ENCODE measurements at regions not wholly inside any gene's neighbourhood (a gene's known extent, or its start where the extent isn't known, plus 50 kb on each side); places are given as distances from the start of the nearest gene placed in this dataset.

DNA sequence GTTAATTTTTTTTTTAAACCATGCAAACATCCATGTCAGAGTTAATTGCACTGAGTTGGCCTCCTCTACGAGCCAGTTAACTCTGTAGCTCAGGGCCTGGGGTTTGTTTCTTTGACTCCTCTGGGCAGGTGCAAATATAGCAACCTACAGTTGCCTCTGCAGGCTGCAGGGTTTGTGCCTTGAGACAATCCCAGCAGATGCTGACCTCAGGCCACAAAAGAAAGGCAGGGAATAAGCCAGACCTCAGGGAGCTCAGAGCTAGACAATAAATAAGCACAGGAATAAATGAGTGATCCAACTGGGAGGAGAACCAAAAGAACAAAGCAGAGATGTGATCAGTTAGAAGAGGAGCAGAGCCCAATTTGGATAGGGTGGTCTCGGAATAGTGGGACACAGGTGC is 390.8 kb downstream of the SHANK2 start:
- no peak for DNase-seq

DNA sequence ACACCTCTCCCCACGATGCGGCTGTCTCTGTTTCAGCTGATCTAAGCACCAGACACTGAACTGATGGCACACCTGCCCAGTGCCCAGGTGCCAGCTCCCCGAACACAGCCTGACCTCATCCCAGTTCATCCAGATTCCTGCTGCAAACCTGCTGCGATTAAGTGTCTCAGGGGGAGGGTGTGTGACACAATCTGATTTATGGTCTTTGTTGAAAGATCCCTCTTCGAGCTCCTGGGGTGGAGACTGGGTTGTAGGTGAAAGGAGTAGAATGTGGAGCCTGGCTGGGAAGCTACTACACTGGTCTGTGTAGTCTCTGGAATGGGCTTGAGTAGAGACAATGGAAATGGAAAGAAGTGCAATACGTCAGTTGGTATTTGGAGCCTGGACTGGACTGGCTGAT is 390.3 kb downstream of the SHANK2 start:
- DNase-seq = no peak

DNA sequence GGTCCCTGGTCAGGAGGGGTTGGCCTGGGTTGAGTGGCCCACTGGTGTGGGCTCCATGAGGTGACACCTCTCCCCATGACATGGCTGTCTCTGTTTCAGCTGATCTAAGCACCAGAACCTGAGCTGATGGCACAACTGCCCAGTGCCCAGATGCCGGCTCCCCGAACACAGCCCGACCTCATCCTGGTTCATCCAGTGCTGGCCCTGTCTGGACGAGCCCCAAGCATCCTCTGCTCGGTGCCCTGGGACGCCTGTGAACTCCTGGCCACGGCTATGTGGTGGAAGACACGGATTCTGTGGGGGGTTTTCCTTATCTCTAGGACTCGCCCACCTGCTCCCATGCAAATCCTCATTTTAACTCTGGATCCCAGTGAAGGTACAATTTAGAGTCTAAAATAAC is 389.2 kb downstream of the SHANK2 start:
- DNase-seq = no peak

DNA sequence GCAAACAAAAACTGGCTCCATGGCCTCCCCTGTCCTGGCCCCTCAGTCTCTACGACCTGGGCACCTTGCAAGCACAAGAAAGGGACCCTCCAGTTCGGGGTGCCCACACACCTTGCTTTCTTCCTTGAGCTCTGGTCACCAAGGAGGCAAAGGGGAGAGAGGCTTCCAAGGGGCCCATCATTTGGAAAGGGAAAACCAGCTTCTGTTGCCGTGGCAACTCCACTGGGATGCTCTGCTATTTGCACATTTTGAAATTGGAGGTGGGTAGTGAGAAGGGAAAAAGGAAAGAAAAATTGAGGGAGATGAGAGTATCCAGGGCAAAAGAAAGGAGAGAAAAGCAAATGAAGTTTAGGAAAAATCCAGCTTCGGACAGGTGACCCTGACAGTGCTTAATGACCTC is 388.4 kb downstream of the SHANK2 start:
- DNase-seq = no peak

DNA sequence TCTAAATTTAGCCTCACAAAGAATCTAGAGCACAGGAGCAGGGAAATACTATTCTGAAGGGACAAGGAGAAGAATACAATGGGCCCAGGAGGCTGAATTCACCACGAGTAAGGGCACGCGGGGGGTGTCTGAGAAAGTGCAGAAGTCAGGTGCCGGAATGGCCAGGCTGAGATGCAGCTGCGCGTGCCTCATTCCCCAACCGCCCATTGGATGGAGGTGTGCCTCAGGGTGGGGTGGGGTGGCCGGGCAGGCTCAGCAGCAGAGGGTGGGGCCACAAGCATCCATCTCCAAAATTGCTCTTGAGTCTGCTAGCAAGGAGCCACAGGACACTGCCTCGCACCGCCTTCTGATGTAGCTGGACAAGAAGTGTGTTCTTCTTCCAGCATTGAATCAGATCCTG is 387.0 kb downstream of the SHANK2 start:
- DNase-seq = no peak

DNA sequence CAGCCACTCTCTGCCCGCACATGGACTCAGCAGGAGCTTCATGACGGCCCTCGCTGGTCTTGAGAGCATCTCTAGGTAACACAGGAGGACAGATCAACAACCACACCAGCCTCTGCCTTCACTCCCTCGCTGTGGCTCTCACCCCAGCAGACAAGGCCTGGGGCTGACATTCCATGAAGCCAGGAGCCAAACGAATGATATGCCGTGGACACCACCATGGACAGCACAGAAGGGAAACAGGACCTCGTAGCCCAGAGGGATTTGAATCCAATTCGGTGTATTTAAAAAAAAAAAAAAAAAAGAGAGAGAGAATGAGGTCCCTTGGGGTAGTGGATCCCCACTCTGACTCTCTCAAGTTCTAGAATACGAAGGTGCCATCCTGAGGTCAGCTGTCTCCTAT is 385.5 kb downstream of the SHANK2 start:
- DNase-seq = no peak

DNA sequence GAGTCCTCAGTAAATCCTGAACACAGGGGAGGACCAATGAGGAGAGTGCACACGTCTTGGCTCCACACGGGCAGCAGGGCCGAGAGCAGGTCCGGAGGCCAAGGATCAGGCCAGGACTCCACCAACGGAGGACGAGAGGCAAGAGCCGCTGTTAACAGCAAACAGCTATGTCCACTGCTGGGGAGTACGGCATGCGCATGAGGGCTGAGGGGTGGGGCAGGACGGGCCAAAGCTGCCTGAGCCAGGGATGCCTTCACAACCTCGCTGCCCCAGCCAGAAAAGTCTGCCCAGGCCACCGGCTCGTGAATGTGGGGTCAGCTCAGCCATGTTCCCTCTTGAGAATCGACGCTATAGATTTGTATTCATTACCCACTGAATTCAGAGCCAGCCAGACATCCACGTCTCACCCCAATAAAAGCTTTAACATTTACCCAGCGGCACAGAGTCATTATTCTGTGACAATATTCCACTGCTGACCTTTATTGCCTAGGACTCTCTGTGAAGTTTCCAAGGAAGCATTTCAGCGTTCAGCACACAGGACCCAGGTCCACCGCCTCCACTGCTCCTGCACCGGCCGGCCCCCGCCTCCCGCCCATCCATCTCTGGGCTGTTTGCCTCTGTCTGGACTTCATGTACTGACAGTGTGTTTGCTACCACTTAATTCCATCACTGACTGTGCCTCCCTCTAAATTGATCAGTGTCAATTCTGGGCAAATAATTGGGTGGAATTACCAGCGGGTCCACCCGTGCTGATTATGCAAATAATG is 384.9 kb downstream of the SHANK2 start:
- no peak for DNase-seq

DNA sequence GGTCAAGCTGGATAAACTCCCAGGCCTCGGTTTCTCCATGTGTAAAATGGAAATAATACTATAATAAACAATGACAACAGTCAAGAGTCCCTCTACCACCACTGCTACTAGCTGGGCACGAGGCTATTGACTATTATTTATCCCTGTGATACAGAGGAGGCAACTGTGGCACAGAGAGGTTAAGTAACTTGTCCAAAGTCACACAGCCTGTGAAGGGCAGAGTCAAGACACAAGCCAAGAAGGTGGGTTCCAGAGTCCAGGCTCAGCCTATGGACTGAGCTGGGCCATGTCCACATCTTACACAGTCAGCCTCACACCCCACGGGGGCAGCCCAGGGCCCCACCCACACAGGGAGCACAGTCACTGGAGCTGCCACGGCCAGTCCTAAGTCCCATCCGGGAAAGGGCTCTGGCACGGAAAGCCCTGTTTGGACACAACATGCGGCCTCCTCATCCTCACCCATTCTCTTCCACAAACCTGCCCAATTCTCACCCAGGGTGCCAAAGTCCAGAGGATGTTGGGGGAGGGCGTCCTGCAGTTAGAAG is 384.0 kb downstream of the SHANK2 start:
- no peak for DNase-seq

DNA sequence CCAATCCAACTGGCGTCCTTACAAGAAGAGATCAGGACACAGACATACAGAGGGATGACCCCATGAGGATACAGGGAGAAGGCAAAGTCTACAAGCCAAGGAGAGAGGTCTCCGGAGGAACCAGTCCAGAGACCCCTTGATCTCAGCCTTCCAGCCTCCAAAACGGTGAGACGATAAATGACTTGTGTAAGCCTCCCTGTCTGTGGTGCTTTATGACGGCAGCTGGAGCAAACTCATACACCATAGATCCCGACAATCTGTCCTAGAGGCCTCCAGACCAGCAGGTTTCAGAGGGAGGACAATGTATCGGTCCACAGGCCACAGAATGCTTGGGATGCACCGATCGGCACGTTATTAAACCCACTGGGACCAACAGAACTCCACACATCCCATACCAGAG is 383.3 kb downstream of the SHANK2 start:
- DNase-seq = no peak

DNA sequence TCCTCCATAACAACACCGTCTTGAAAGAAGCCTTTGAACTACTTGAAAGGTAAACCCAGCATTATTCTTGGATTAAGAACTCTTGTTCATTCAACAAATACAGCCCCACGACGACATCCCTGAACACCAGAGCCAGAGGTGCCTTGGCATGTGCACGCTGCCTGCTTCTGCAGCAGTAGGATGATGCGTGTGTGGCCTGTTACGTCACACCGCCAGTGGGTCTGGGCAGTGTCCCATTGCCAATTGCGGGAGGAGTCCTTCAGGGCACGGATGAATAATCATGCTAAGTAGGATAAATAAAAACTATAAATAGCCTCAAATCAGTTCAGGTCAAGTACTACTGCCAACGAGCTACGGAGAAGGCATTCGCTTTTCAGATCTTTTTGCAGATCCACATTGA is 380.5 kb downstream of the SHANK2 start:
- DNase-seq = no peak

DNA sequence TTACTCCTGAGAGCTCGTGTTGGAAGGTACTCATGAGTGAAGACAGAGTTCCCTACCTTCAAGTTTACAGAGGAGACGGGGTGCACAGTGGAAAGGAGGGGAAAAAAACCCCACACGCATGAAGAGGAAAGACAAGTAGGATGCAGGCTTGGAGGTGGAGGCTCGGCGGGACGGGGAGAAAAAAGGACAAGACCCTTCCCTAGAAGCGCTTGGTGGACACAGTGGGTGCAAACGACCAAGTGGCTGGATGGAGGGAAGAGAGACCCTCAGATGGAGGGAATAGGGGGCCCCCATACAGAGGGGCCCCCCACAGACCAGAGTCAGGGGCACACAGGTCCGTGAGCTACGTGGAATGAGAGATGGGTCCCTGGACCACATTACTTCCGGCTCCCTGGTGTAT is 380.1 kb downstream of the SHANK2 start:
- DNase-seq = no peak

DNA sequence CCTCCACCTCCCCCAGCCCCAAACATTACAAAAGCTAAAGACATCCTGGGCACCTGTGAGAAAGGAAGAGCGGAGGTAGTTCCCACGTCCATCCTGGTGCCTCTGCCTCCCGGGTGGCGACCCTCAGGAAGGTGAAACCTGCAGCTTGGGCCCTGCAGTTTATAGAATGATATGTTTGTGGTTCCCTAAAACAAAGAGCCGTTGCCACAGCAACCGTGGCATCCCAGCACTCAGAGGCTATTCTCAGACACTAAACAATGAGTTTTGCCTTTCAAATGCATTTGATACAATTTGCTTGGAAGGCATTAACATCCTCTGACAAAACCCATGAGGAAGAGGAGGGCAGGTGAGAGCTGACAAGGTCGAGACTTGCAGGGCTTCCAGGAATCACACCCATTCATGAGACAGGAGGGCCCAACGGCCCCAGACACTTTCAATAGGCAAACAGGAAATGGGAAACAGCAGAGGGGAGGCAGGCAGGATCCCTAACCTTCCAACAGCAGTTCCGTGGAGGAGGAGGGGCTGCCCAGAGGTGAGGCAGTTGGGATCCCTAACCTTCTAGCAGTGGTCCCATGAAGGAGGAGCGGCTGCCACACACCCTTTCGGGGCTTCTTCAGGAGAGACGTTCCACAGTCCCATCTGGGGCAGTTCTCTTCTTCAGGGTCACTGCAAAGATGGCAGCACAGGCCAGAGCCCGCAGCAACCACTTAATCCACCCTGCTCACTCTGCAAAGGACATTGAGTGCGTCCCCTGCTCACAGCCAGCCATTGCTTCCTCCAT is 379.2 kb downstream of the SHANK2 start:
- DNase-seq = no peak

DNA sequence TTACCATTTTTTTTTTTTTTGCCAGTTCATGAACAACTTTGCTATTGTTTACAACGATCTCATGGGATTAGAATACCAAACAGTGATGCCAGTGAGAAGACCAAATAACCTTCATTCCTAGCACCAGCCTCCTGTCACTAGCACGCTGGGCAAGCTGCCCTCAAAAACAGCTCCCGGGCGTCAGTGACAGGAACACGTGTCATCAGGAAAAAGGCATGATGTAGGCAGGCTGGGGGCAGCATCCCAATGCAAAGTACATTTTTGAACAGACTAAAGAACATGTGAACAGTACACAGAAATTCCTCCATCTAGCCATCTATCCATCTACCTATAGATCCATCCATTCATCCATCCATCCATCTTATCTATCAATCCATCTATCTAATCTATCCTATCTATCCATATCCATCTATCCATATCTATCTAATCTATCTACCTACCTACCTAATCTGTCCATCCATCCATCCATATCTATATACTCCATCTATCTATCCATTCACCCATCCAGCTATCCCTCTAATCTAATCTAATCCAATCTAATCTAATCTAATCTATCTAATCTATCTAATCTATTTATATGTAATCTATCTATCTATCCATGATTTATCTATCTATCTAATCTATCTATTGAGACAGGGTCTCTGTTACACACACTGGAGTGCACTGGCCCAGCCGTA is 378.5 kb downstream of the SHANK2 start:
- DNase-seq = no peak

DNA sequence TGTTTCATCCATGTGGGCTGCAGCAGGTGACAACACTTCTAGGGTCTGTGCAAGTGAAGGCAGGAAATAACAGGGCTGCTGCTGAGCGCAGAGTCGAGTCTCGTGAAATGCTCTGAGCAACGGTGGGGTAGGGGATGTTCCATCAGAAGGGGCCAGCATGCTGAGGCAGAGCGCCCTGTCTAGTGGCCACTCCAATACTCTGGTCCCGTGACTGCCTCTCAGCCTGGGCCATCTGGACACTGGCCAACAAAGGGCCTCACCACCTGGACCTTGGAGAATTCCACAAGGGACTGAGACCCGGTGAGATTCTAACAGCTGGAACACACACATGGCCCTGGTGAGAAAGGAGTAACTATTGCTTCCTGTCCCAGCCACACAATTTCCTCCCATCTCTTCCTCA is 375.7 kb downstream of the SHANK2 start:
- no peak for DNase-seq

DNA sequence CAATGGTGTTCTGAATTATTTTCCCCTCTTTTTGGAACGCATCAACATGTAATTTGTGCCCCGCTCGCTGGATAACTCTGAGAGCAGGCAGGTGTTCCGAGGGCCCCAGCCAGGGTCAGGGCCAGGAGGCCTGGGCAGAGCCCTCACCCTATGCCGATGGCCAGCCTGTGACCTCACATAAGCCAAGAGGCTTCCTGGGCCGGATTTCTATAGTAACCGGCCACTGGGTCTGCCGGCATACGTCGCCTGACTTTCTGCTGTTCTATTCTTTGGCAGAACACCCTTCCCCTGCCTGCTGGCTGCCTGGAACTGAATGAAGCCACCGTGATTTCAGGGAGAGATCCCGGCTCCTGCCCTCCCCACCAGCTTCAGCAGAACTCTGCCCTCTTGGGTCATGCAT is 375.2 kb downstream of the SHANK2 start:
- DNase-seq = no peak

DNA sequence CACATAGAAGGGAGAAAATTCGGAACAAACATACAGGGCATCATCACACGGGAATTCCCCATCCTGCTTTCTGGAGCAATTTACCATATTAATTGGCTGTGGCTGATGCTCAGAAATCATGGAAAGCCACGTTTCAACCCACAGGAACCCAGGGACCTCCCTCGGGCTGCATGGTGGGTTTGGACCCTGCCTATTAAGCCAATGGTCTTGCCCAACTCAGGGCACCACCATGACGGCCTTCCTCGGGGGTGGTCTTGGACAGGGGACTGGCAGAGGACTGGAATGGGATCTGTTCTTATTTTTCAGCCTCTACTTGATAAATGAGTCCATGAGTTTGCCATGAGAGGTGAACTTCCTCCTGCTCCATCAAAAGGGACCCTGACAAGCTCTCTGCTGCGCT is 374.0 kb downstream of the SHANK2 start:
- no peak for DNase-seq

DNA sequence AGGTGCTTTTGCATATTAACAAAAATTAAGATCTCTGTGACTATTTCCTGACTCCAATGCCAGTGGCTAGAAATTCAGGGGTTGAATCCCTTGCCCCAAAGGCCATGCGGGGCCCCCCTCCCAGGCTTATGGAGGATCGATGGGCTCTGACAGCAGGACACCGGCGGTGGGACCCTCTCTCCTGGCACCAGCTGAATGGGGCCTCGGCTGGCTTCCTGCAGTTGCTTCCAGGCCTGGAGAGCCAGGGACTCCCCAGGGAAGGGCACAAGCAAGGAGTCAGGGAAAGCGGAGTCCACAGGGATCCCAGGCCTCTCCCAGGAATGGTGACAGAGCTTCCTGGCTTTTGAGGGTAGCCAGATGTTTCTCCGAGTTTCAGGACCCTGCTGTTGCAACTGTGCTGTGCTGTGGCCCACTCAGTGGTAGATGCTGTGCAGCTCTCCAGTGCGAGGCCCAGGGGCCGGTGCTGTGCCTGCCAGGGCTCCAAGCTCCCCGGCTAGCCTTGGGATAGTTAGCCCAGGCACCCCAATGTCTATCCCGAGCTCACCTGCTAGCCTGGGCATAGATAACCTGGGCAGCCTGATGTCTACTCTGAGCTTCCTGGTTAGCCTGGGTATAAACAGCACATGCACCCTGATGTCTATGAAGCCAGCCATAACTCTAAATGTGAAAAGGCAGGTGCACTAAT is 372.6 kb downstream of the SHANK2 start:
- no peak for DNase-seq

DNA sequence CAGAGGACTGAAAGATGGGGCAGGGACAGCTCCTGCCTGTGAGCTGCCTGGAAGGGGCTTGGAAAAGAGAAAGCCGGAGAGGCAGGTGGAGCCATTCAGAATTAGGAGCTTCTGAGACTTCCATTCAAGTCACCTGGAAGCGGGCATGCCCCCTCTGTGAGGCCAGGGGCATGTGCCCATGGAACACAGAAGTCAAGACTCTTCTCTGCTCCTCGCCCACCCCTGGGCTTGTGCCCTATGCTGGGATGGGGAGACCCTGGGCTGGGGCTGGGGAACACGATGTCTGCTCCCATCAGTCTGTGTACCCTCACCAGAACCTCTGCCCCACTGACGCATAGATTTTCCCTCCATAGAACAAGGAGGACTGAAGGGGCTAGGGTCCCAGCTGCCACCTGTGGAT is 372.0 kb downstream of the SHANK2 start:
- no peak for DNase-seq

DNA sequence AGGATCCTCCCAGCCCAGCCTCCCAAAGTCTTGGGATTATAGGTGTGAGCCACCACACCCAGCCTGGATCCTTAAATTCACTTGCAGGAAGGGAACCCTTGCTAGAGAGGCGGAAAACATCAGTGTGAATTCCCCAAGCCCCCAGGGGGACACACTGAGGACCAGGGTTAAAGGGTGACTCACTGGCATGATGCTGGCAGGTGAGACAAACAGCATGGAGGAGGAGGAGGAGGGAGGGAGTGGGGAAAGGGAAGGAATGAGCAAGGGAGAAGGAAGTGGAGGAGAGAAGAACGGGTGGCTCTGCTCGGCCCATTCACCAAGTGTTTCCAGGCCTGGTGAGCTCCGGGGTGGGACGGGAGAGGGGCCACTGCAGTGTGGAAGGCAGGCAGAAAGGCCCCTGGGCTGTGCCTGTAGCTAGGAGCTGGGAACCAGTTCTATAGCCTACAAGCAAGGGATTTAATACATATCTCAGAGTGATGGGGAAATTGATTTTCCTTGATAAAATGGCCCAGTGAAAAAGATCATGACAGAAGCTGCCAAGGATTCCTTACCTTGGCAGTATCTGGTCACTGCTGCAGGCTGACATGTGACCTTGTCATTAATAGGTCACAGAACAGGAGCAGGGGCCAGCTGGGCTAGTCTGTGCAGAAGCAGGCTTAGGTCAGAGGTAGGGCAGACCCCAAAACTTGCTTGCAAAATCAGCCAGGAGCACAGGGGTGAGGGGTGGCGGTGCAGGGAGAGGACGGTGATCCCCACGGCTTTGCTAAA is 370.2 kb downstream of the SHANK2 start:
- DNase-seq = no peak

DNA sequence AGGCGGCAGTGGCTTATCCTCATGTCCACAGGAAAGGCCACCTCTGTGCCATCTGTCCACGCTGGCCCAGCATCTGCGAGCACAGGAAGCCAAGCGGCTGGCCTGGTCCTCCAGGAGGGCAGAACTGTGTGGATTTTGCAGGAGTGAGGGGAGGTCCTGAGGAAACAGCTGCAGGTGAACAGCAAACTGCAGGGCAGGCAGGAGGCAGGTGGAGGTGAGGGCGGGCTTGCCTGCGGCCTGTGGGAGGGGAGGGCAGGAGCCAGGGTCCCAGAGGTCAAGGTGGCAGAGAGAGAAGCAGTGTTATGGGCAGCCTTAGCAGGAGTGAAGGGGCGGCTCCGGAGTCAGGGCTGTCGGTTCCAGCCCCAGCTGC is 369.7 kb downstream of the SHANK2 start:
- DNase-seq = no peak

DNA sequence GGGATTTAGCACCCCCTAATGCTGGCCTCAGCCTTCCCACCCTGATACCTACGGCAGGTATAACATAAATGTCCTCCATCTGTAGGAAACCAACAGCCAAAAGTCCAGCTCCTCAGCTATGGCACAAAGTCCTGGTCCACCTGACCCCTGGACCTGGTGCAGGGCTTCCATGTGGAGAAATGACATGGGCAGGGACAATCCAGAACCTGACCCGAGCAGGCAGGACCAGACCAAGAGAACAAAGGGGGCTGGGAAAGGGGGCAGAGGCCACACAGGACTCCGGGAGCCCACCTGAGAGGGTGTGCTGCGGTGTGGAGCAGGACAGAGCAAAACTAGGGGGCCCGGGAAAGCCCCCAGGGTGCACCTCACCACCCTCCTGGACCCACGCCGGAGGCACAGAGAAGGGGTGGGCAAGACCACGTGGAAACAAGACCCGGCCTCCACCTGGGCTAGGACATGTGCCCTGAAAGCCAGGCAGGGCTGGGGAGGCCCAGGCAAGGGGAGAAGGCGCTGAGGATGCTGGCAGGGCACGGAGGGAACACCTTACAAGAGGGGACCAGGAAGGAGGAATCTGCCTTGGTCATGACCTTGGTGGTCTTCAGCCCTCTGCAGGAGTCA is 368.9 kb downstream of the SHANK2 start:
- DNase-seq = no peak
